ENCODE measurements at regions not wholly inside any gene's neighbourhood (a gene's known extent, or its start where the extent isn't known, plus 50 kb on each side); places are given as distances from the start of the nearest gene placed in this dataset.

DNA sequence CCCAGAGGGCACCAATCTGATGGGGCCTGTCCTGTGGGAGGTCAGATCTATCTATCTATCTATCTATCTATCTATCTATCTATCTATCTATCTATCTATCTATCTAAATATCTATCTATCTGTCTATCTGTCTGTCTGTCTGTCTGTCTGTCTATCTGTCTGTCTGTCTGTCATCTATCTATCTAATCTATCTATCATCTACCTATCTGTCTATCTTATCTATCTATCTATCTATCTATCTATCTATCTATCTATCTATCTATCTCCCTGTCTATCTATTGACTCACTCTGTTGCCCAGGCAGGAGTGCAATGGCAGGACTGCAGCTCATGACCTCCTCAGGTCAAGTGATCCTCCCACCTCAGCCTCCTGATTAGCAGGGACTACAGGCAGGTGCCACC, 155.7 kb upstream of the STX18 start:
- no peaks in the 10 kb centered on the region for H3K27me3 ChIP-seq (replicated peaks in 1 of 7)
- intact Hi-C loops (cut with DNase I; ENCODE audit: low total_unique reads) = no loop called here
- peak; percentile 35 for DNase-seq
- TF ChIP-seq POLR2AphosphoS5 (IDR thresholded peaks at IDR 0.05) (no peak), POLR2A (IDR thresholded peaks at IDR 0.05) (no peak)
- TF ChIP-seq, protein P1, sequence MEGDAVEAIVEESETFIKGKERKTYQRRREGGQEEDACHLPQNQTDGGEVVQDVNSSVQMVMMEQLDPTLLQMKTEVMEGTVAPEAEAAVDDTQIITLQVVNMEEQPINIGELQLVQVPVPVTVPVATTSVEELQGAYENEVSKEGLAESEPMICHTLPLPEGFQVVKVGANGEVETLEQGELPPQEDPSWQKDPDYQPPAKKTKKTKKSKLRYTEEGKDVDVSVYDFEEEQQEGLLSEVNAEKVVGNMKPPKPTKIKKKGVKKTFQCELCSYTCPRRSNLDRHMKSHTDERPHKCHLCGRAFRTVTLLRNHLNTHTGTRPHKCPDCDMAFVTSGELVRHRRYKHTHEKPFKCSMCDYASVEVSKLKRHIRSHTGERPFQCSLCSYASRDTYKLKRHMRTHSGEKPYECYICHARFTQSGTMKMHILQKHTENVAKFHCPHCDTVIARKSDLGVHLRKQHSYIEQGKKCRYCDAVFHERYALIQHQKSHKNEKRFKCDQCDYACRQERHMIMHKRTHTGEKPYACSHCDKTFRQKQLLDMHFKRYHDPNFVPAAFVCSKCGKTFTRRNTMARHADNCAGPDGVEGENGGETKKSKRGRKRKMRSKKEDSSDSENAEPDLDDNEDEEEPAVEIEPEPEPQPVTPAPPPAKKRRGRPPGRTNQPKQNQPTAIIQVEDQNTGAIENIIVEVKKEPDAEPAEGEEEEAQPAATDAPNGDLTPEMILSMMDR (IDR thresholded peaks at IDR 0.05 in 8 of 11, conservative IDR thresholded peaks at IDR 0.05 in 3 of 11) = no peak
- no peaks in the 10 kb centered on the region for H3K36me3 ChIP-seq
- H3K4me1 ChIP-seq = peaks cover 0 to 15% (median 0%) of the 10 kb centered on the region in 6 donors
- H3K27ac ChIP-seq = no peak overlapping the region
- H3K9me3 ChIP-seq = no peaks in the 10 kb centered on the region
- no peak overlapping the region for H3K4me3 ChIP-seq

DNA sequence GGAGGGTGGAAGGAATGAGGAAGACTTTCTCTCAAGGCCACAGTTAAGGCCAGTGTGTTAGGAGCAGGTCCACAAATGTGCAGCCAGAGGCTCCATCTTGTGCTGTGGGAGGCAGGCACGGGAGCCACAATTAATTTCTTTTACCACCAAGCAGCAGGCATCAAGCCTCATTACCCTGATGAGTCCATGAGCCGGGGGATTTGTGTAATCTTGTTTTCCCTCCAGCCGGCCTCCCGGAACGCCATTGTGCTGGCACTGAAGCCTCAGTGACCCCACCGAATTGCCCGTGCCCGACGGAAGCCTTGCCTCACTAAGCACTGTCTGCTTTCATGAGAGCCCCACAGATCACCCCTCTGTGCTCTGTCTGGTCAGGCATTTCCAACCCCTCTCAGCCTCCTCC, 154.7 kb upstream of the STX18 start:
- intact Hi-C loops (cut with DNase I; ENCODE audit: low total_unique reads) = no loop called here
- peaks cover 0 to 15% (median 0%) of the 10 kb centered on the region in 6 donors for H3K4me1 ChIP-seq
- H3K27ac ChIP-seq = no peak overlapping the region
- H3K27me3 ChIP-seq (replicated peaks in 1 of 7) = no peaks in the 10 kb centered on the region
- no peak overlapping the region for H3K4me3 ChIP-seq
- TF ChIP-seq, protein P1 (IDR thresholded peaks at IDR 0.05 in 8 of 11, conservative IDR thresholded peaks at IDR 0.05 in 3 of 11) = no peak
- TF ChIP-seq POLR2AphosphoS5 (IDR thresholded peaks at IDR 0.05) (no peak), POLR2A (IDR thresholded peaks at IDR 0.05) (no peak)
- no peaks in the 10 kb centered on the region for H3K9me3 ChIP-seq
- 91 to 98% (median 97%) methylated on average over 9 of the region's 9 CpGs for WGBS, 5 donors
- DNase-seq = no peak
- H3K36me3 ChIP-seq = no peaks in the 10 kb centered on the region

DNA sequence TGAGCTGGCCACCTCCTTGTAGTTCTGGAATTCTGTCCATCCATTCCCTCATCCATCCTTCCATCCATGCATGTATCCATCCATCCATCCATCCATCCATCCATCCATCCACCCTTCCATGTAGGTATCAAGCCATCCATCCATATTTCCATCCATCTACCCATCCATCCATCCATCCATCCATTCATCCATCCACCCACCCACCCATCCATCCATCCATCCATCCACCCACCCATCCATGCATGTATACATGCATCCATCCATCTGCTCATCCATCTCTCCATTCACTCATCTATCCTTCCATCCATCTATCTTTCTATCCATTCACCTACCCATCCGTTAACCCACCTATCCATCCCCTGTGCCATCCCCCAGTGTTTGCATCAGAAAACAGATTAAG, 153.6 kb upstream of the STX18 start:
- Histone ChIP-seq H3K4me3 (no peak overlapping the region), H3K36me3 (no peaks in the 10 kb centered on the region), H3K9me3 (peaks cover 0 to 4% (median 0%) of the 10 kb centered on the region in 8 donors), H3K27me3 (replicated peaks in 1 of 7) (no peaks in the 10 kb centered on the region), H3K4me1 (peaks cover 0 to 15% (median 0%) of the 10 kb centered on the region in 6 donors), H3K27ac (no peak overlapping the region)
- 90 to 100% (median 97%) methylated on average over 1 of the region's 1 CpG for WGBS, 5 donors
- intact Hi-C loops (cut with DNase I; ENCODE audit: low total_unique reads) = no loop called here
- TF ChIP-seq, protein P1 (IDR thresholded peaks at IDR 0.05 in 8 of 11, conservative IDR thresholded peaks at IDR 0.05 in 3 of 11) = no peak
- TF ChIP-seq POLR2A (IDR thresholded peaks at IDR 0.05) = no peak
- no peak for TF ChIP-seq POLR2AphosphoS5 (IDR thresholded peaks at IDR 0.05)
- DNase-seq = no peak

DNA sequence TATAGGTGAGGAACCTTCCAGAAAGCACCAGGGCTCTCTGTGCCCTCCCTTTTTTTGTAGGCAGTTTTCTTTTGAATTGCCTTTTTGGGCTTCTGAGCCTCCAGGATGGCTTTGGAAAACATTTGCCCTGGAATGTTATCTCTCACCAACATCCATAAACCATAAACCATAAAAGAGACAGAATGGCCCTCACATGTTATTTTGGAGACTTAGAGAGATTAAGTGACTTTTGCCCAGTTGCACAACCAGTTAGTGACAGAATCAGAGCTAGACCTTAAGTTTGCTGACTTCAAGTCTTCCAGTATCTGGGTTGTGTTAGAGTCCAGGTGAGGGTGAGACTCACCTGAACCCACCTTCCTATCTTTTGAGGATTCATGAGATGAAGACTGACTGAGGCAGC, 153.0 kb upstream of the STX18 start:
- no peak overlapping the region for H3K4me3 ChIP-seq
- intact Hi-C loops (cut with DNase I; ENCODE audit: low total_unique reads) = no loop called here
- H3K27ac ChIP-seq = no peak overlapping the region
- H3K4me1 ChIP-seq = peaks cover 0 to 15% (median 0%) of the 10 kb centered on the region in 6 donors
- H3K9me3 ChIP-seq = peaks cover 0 to 4% (median 0%) of the 10 kb centered on the region in 8 donors
- no peaks in the 10 kb centered on the region for H3K36me3 ChIP-seq
- no peak for TF ChIP-seq POLR2A (IDR thresholded peaks at IDR 0.05)
- TF ChIP-seq, protein P1 (IDR thresholded peaks at IDR 0.05 in 8 of 11, conservative IDR thresholded peaks at IDR 0.05 in 3 of 11) = no peak
- no peak for TF ChIP-seq POLR2AphosphoS5 (IDR thresholded peaks at IDR 0.05)
- no peak for DNase-seq
- H3K27me3 ChIP-seq (replicated peaks in 1 of 7) = no peaks in the 10 kb centered on the region

All from spleen (tissue), 11 donors.